Neural cell (in vitro differentiated cells): ENCODE measurements at regions not wholly inside any gene's neighbourhood (a gene's known extent, or its start where the extent isn't known, plus 50 kb on each side); places are given as distances from the start of the nearest gene placed in this dataset.

ENCODE experiments used
- H2AFZ ChIP-seq: fragments of 200-600, 300-800 bp; sonication (generic), shearing (Covaris generic); 2 replicates; pipeline ENCODE4 v1.6.0; 2014; ENCODE audit warnings: low read depth, mild to moderate bottlenecking, antibody characterized with exemption, low read length, moderate library complexity
- H3F3A ChIP-seq: fragments of 200-600 bp; shearing (Covaris generic); 2 replicates; pipeline ENCODE4 v1.6.1; 2016; ENCODE audit warnings: mild to moderate bottlenecking, moderate library complexity, mixed read lengths, antibody characterized with exemption, low read length; ENCODE audit not compliant: insufficient read depth, poor library complexity, severe bottlenecking
- H3K27ac ChIP-seq: fragments of 200-600, 300-800 bp; sonication (generic), shearing (Covaris generic); 2 replicates; pipeline ENCODE4 v1.5.1; 2014; ENCODE audit warnings: mild to moderate bottlenecking, low read length, moderate library complexity
- H3K27me3 ChIP-seq: fragments of 300-800, 200-600 bp; sonication (generic), shearing (Covaris generic); 2 replicates; pipeline ENCODE4 v1.6.0; 2014; ENCODE audit warnings: mild to moderate bottlenecking, low read depth, low read length, moderate library complexity; ENCODE audit not compliant: insufficient read depth
- H3K36me3 ChIP-seq: fragments of 300-800, 200-600 bp; sonication (generic), shearing (Covaris generic); 2 replicates; pipeline ENCODE4 v1.5.1; 2014; ENCODE audit warnings: mild to moderate bottlenecking, antibody characterized with exemption, low read length, moderate library complexity; ENCODE audit not compliant: insufficient read depth
- H3K4me2 ChIP-seq: fragments of 300-800, 200-600 bp; sonication (generic), shearing (Covaris generic); 2 replicates; pipeline ENCODE4 v1.6.0; 2014; ENCODE audit warnings: mild to moderate bottlenecking, low read length
- H3K4me3 ChIP-seq: fragments of 300-800, 200-600 bp; sonication (generic), shearing (Covaris generic); 2 replicates; pipeline ENCODE4 v1.5.1; 2014; ENCODE audit warnings: mild to moderate bottlenecking, low read length, moderate library complexity
- H3K79me2 ChIP-seq: fragments of 200-600 bp; shearing (Covaris generic); replicated peaks from 2 replicates; pipeline ENCODE4 v1.6.0; 2014; ENCODE audit warnings: mild to moderate bottlenecking, low read length, moderate library complexity; ENCODE audit not compliant: insufficient read depth
- H3K9ac ChIP-seq: fragments of 300-800, 200-600 bp; sonication (generic), shearing (Covaris generic); 2 replicates; pipeline ENCODE4 v1.6.1; 2016; ENCODE audit warnings: mild to moderate bottlenecking, low read length, mixed read lengths
- H3K9me2 ChIP-seq: fragments of 200-600 bp; shearing (Covaris generic); 2 replicates; pipeline ENCODE4 v1.6.1; 2016; ENCODE audit warnings: mild to moderate bottlenecking, low read length, mixed read lengths; ENCODE audit not compliant: insufficient read depth
- H3K9me3 ChIP-seq: fragments of 200-600, 300-800 bp; sonication (generic), shearing (Covaris generic); 2 replicates; pipeline ENCODE4 v1.6.1; 2016; ENCODE audit warnings: mild to moderate bottlenecking, mixed run types, low read length, moderate library complexity, mixed read lengths
- H4K20me1 ChIP-seq: fragments of 200-600 bp; shearing (Covaris generic); 2 replicates; pipeline ENCODE4 v1.6.1; 2016; ENCODE audit warnings: mild to moderate bottlenecking, mixed run types; ENCODE audit not compliant: insufficient read depth
- EP300 ChIP-seq: fragments of 450-650 bp; conservative IDR thresholded peaks from 2 replicates; pipeline ENCODE4 v1.6.1; 2014; ENCODE audit warnings: antibody characterized with exemption, mild to moderate bottlenecking, moderate library complexity; ENCODE audit not compliant: poor library complexity, severe bottlenecking
- EZH2 ChIP-seq: fragments of 200-600, 300-800 bp; shearing (Covaris generic), sonication (generic); IDR thresholded peaks from 2 replicates; pipeline ENCODE4 v1.6.1; 2014; ENCODE audit warnings: antibody characterized with exemption, low read length, borderline replicate concordance, mild to moderate bottlenecking; ENCODE audit not compliant: insufficient read depth, poor library complexity, severe bottlenecking
- MXI1 ChIP-seq: fragments of 450-650 bp; conservative IDR thresholded peaks from 2 replicates; pipeline ENCODE4 v1.6.1; 2014; ENCODE audit warnings: antibody characterized with exemption, mild to moderate bottlenecking; ENCODE audit not compliant: poor library complexity, severe bottlenecking
- RAD21 ChIP-seq: fragments of 450-650 bp; conservative IDR thresholded peaks from 2 replicates; pipeline ENCODE4 v1.6.1; 2014; ENCODE audit warnings: antibody characterized with exemption, mild to moderate bottlenecking, moderate library complexity
- TAF1 ChIP-seq: IDR thresholded peaks from 2 replicates; pipeline ENCODE4 v1.6.1; 2012; ENCODE audit warnings: low read depth
- TF ChIP-seq, protein P1 (sequence below): fragments of 450-650 bp; IDR thresholded peaks from 2 replicates; pipeline ENCODE4 v1.5.1; 2014; ENCODE audit warnings: antibody characterized with exemption, mild to moderate bottlenecking, moderate library complexity; ENCODE audit not compliant: poor library complexity, severe bottlenecking
- TF ChIP-seq, protein P2 (sequence below): IDR thresholded peaks from 2 replicates; pipeline ENCODE4 v1.6.1; 2012; ENCODE audit warnings: borderline replicate concordance

DNA sequence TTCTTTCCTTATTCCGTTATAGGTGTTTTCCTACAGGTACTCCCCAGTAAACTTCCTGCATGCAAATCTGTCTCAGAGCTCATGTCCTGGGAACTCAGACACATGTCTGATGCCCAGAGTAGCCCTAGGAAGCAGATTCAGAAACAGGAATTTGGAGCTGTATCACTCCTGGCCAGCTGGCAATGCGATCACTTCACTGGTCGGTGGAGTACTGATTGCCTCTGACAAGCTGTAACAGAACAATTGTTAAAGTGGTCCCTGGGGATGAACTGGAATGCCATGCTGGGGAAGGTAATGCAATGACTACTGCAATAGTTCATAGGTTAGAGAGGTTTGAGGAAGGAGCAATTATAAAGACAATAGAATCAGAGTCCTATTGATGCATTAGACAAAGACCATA, 131.6 kb upstream of the DOCK10 start:
- no peak overlapping the region for H3K4me2 ChIP-seq
- no peak overlapping the region for H3K9ac ChIP-seq
- no peak overlapping the region for H3K4me3 ChIP-seq
- H3K79me2 ChIP-seq: no peaks in the 10 kb centered on the region
- no peak overlapping the region for H3K27ac ChIP-seq
- no peaks in the 10 kb centered on the region for H4K20me1 ChIP-seq
- no peaks in the 10 kb centered on the region for H3K9me3 ChIP-seq
- H3F3A ChIP-seq: no peaks in the 10 kb centered on the region
- no peaks in the 10 kb centered on the region for H3K9me2 ChIP-seq
- TF ChIP-seq TAF1: no peak
- no peak for TF ChIP-seq RAD21
- TF ChIP-seq, protein P1, sequence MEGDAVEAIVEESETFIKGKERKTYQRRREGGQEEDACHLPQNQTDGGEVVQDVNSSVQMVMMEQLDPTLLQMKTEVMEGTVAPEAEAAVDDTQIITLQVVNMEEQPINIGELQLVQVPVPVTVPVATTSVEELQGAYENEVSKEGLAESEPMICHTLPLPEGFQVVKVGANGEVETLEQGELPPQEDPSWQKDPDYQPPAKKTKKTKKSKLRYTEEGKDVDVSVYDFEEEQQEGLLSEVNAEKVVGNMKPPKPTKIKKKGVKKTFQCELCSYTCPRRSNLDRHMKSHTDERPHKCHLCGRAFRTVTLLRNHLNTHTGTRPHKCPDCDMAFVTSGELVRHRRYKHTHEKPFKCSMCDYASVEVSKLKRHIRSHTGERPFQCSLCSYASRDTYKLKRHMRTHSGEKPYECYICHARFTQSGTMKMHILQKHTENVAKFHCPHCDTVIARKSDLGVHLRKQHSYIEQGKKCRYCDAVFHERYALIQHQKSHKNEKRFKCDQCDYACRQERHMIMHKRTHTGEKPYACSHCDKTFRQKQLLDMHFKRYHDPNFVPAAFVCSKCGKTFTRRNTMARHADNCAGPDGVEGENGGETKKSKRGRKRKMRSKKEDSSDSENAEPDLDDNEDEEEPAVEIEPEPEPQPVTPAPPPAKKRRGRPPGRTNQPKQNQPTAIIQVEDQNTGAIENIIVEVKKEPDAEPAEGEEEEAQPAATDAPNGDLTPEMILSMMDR: no peak
- TF ChIP-seq EP300: no peak
- no peaks in the 10 kb centered on the region for H3K36me3 ChIP-seq
- H2AFZ ChIP-seq: no peak overlapping the region
- no peaks in the 10 kb centered on the region for H3K27me3 ChIP-seq

DNA sequence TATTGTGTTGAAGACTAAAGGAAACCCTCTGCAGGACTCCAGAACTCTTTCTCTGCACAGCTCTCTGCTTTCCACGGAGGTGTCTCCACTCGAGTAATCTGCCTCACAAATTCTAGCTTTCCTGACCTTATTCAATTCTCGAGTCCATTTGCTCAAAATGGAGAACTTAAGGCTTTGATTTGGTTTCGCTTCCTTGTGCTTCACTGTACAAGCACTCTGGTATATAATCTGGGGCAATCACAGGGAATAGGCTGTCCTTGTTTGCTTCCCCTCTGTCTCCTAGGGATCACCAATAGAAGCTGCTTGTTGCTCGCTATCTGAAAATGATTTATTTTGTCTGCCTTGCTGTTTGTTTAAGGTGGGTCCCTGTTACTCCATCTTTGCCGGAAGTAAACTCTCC, 129.1 kb upstream of the DOCK10 start:
- no peaks in the 10 kb centered on the region for H4K20me1 ChIP-seq
- no peak overlapping the region for H2AFZ ChIP-seq
- no peak for TF ChIP-seq TAF1
- no peak for TF ChIP-seq MXI1
- TF ChIP-seq, protein P1: no peak
- TF ChIP-seq RAD21: no peak
- TF ChIP-seq, protein P2, sequence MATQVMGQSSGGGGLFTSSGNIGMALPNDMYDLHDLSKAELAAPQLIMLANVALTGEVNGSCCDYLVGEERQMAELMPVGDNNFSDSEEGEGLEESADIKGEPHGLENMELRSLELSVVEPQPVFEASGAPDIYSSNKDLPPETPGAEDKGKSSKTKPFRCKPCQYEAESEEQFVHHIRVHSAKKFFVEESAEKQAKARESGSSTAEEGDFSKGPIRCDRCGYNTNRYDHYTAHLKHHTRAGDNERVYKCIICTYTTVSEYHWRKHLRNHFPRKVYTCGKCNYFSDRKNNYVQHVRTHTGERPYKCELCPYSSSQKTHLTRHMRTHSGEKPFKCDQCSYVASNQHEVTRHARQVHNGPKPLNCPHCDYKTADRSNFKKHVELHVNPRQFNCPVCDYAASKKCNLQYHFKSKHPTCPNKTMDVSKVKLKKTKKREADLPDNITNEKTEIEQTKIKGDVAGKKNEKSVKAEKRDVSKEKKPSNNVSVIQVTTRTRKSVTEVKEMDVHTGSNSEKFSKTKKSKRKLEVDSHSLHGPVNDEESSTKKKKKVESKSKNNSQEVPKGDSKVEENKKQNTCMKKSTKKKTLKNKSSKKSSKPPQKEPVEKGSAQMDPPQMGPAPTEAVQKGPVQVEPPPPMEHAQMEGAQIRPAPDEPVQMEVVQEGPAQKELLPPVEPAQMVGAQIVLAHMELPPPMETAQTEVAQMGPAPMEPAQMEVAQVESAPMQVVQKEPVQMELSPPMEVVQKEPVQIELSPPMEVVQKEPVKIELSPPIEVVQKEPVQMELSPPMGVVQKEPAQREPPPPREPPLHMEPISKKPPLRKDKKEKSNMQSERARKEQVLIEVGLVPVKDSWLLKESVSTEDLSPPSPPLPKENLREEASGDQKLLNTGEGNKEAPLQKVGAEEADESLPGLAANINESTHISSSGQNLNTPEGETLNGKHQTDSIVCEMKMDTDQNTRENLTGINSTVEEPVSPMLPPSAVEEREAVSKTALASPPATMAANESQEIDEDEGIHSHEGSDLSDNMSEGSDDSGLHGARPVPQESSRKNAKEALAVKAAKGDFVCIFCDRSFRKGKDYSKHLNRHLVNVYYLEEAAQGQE: no peak
- no peak for TF ChIP-seq EZH2
- H3K9me3 ChIP-seq: no peaks in the 10 kb centered on the region
- H3K9ac ChIP-seq: no peak overlapping the region
- H3K36me3 ChIP-seq: no peaks in the 10 kb centered on the region
- no peak overlapping the region for H3K4me3 ChIP-seq
- no peak overlapping the region for H3K4me2 ChIP-seq
- H3K79me2 ChIP-seq: no peaks in the 10 kb centered on the region
- H3K27me3 ChIP-seq: no peaks in the 10 kb centered on the region
- H3F3A ChIP-seq: no peaks in the 10 kb centered on the region
- H3K27ac ChIP-seq: no peak overlapping the region
- H3K9me2 ChIP-seq: no peaks in the 10 kb centered on the region
